ENCODE measurements at regions not wholly inside any gene's neighbourhood (a gene's known extent, or its start where the extent isn't known, plus 50 kb on each side); places are given as distances from the start of the nearest gene placed in this dataset.

GRCh38 chr10:61298194-61298593, 155.0 kb downstream of the TMEM26 start (continued):
- no peak for TF ChIP-seq ZNF425 (CRISPR knock-in tag; conservative IDR thresholded peaks at IDR 0.05)
- TF ChIP-seq, protein P1, sequence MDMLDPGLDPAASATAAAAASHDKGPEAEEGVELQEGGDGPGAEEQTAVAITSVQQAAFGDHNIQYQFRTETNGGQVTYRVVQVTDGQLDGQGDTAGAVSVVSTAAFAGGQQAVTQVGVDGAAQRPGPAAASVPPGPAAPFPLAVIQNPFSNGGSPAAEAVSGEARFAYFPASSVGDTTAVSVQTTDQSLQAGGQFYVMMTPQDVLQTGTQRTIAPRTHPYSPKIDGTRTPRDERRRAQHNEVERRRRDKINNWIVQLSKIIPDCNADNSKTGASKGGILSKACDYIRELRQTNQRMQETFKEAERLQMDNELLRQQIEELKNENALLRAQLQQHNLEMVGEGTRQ (CRISPR knock-in tag; IDR thresholded peaks at IDR 0.05), result no peak
- no peak for TF ChIP-seq ZBTB43 (CRISPR knock-in tag; IDR thresholded peaks at IDR 0.05)
- no peak for TF ChIP-seq ATF1 (CRISPR knock-in tag; IDR thresholded peaks at IDR 0.05)
- TF ChIP-seq, protein P2, sequence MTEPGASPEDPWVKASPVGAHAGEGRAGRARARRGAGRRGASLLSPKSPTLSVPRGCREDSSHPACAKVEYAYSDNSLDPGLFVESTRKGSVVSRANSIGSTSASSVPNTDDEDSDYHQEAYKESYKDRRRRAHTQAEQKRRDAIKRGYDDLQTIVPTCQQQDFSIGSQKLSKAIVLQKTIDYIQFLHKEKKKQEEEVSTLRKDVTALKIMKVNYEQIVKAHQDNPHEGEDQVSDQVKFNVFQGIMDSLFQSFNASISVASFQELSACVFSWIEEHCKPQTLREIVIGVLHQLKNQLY (CRISPR knock-in tag; IDR thresholded peaks at IDR 0.05), result no peak
- TF ChIP-seq TCF7 (CRISPR knock-in tag; IDR thresholded peaks at IDR 0.05; ENCODE audit: low read depth), result no peak
- no peak for TF ChIP-seq ZNF396 (CRISPR knock-in tag; IDR thresholded peaks at IDR 0.05; ENCODE audit: borderline replicate concordance)

DNA sequence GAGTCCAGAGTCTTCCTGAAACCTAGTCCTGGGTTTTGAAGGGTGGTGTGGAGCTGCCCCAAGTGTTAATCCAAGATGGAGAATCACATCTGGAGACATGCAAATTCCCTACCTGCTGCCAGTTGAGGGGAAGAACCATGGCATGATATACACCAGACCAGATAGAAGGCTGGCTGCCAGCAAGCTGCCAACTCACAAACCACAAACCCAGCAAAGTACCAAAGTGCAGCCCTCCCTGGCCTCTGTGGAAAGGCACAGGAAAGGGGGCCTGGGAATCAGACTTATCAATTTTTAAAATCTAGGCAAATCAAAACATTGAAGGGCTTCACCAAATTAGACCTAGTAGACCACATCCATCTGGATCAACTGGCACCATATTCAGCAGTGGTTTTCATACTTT, 157.0 kb downstream of the TMEM26 start:
- ChIA-PET CTCF (interaction anchor here (0.6 kb wide), 1 partner anchor 336 kb away, joined by 3 read pairs; no protein-coding TSS in a partner anchor), POLR2A (no interaction called here)
- H3K4me3 Mint-ChIP-seq, result no peak overlapping the region
- DNase-seq (ENCODE audit: low spot score), result no peak
- peaks cover 11% of the 10 kb centered on the region for H3K36me3 Mint-ChIP-seq
- peaks cover 19% of the 10 kb centered on the region for H3K4me1 Mint-ChIP-seq
- H3K27me3 Mint-ChIP-seq (ENCODE audit: low read depth), result no peaks in the 10 kb centered on the region
- H3K27ac Mint-ChIP-seq, result no peak overlapping the region
- ATAC-seq, result no peak
- H3K9me3 Mint-ChIP-seq, result peaks cover 21% of the 10 kb centered on the region
- TF ChIP-seq ZNF138 (CRISPR knock-in tag; conservative IDR thresholded peaks at IDR 0.05) (no peak), KAT7 (CRISPR knock-in tag; IDR thresholded peaks at IDR 0.05; ENCODE audit: borderline replicate concordance) (no peak), CREM (CRISPR knock-in tag; IDR thresholded peaks at IDR 0.05) (no peak), ZNF423 (CRISPR knock-in tag; IDR thresholded peaks at IDR 0.05) (no peak), ZNF512 (CRISPR knock-in tag; IDR thresholded peaks at IDR 0.05; ENCODE audit: borderline replicate concordance) (no peak), RELA (CRISPR knock-in tag; IDR thresholded peaks at IDR 0.05; ENCODE audit: borderline replicate concordance) (no peak), HMGA2 (CRISPR knock-in tag; IDR thresholded peaks at IDR 0.05) (no peak), RORB (CRISPR knock-in tag; IDR thresholded peaks at IDR 0.05) (no peak), ZNF219 (CRISPR knock-in tag; IDR thresholded peaks at IDR 0.05; ENCODE audit: borderline replicate concordance) (no peak), IRF2 (CRISPR knock-in tag; IDR thresholded peaks at IDR 0.05; ENCODE audit: borderline replicate concordance, low read depth) (no peak), ZNF396 (CRISPR knock-in tag; IDR thresholded peaks at IDR 0.05; ENCODE audit: borderline replicate concordance) (no peak), NFATC4 (CRISPR knock-in tag; IDR thresholded peaks at IDR 0.05) (no peak), SMAD4 (CRISPR knock-in tag; IDR thresholded peaks at IDR 0.05) (no peak), TP53 (CRISPR knock-in tag; IDR thresholded peaks at IDR 0.05) (no peak), GTF2I (CRISPR knock-in tag; conservative IDR thresholded peaks at IDR 0.05) (no peak), SOX15 (CRISPR knock-in tag; IDR thresholded peaks at IDR 0.05) (no peak)
- TF ChIP-seq, protein P3, sequence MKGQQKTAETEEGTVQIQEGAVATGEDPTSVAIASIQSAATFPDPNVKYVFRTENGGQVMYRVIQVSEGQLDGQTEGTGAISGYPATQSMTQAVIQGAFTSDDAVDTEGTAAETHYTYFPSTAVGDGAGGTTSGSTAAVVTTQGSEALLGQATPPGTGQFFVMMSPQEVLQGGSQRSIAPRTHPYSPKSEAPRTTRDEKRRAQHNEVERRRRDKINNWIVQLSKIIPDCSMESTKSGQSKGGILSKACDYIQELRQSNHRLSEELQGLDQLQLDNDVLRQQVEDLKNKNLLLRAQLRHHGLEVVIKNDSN (CRISPR knock-in tag; IDR thresholded peaks at IDR 0.05), result no peak
- TF ChIP-seq, protein P4, sequence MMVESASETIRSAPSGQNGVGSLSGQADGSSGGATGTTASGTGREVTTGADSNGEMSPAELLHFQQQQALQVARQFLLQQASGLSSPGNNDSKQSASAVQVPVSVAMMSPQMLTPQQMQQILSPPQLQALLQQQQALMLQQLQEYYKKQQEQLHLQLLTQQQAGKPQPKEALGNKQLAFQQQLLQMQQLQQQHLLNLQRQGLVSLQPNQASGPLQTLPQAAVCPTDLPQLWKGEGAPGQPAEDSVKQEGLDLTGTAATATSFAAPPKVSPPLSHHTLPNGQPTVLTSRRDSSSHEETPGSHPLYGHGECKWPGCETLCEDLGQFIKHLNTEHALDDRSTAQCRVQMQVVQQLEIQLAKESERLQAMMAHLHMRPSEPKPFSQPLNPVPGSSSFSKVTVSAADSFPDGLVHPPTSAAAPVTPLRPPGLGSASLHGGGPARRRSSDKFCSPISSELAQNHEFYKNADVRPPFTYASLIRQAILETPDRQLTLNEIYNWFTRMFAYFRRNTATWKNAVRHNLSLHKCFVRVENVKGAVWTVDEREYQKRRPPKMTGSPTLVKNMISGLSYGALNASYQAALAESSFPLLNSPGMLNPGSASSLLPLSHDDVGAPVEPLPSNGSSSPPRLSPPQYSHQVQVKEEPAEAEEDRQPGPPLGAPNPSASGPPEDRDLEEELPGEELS (CRISPR knock-in tag; IDR thresholded peaks at IDR 0.05), result no peak
- TF ChIP-seq, protein P5, sequence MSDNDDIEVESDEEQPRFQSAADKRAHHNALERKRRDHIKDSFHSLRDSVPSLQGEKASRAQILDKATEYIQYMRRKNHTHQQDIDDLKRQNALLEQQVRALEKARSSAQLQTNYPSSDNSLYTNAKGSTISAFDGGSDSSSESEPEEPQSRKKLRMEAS (CRISPR knock-in tag; IDR thresholded peaks at IDR 0.05), result no peak
